OCI-LY1 (cell line): ENCODE measurements at regions not wholly inside any gene's neighbourhood (a gene's known extent, or its start where the extent isn't known, plus 50 kb on each side); places are given as distances from the start of the nearest gene placed in this dataset.

Experiments used
- H2AFZ ChIP-seq: fragments of 200-600 bp; sonication (generic), shearing (Covaris generic); 2 replicates; pipeline ENCODE4 v1.6.0; 2014; ENCODE audit warnings: antibody characterized with exemption, mild to moderate bottlenecking, low read length
- H3F3A ChIP-seq: fragments of 200-600 bp; sonication (generic), shearing (Covaris generic); 2 replicates; pipeline ENCODE4 v1.6.0; 2014; ENCODE audit warnings: mild to moderate bottlenecking, antibody characterized with exemption, low read length, moderate library complexity; ENCODE audit not compliant: insufficient read depth
- H3K27ac ChIP-seq: fragments of 200-600 bp; sonication (generic); 2 replicates; pipeline ENCODE4 v1.5.1; 2014; ENCODE audit warnings: low read length, mixed run types, mild to moderate bottlenecking, low read depth; ENCODE audit not compliant: poor library complexity, severe bottlenecking
- H3K27me3 ChIP-seq: fragments of 200-600 bp; sonication (generic); 2 replicates; pipeline ENCODE4 v1.6.0; 2014; ENCODE audit warnings: antibody characterized with exemption, mild to moderate bottlenecking, low read length, moderate library complexity; ENCODE audit not compliant: insufficient read depth
- H3K36me3 ChIP-seq: fragments of 200-600 bp; sonication (generic); 2 replicates; pipeline ENCODE4 v1.6.1; 2014; ENCODE audit warnings: mild to moderate bottlenecking, antibody characterized with exemption, low read length, moderate library complexity, mixed read lengths; ENCODE audit not compliant: insufficient read depth
- H3K4me1 ChIP-seq: fragments of 200-600 bp; sonication (generic); 2 replicates; pipeline ENCODE4 v1.5.1; 2014; ENCODE audit warnings: mild to moderate bottlenecking, low read length, moderate library complexity; ENCODE audit not compliant: insufficient read depth, severe bottlenecking
- H3K4me2 ChIP-seq: fragments of 200-600 bp; sonication (generic), shearing (Covaris generic); 2 replicates; pipeline ENCODE4 v1.6.1; 2014; ENCODE audit warnings: low read length
- H3K4me3 ChIP-seq: fragments of 200-600 bp; sonication (generic); 2 replicates; pipeline ENCODE4 v1.5.1; 2014; ENCODE audit warnings: low read length, low read depth, mild to moderate bottlenecking, mixed read lengths; ENCODE audit not compliant: poor library complexity, severe bottlenecking
- H3K79me2 ChIP-seq: fragments of 200-600 bp; shearing (Covaris generic); 2 replicates; pipeline ENCODE4 v1.6.1; 2016; ENCODE audit warnings: mixed run types, low read length, mixed read lengths; ENCODE audit not compliant: insufficient read depth
- H3K9ac ChIP-seq: fragments of 200-600 bp; sonication (generic), shearing (Covaris generic); 2 replicates; pipeline ENCODE4 v1.6.1; 2014; ENCODE audit warnings: mild to moderate bottlenecking, low read length, mixed read lengths
- H3K9me2 ChIP-seq: fragments of 200-600 bp; sonication (generic), shearing (Covaris generic); 2 replicates; pipeline ENCODE4 v1.6.1; 2014; ENCODE audit warnings: low read depth, mild to moderate bottlenecking, low read length, mixed read lengths
- H3K9me3 ChIP-seq: fragments of 200-600 bp; shearing (Covaris generic); 2 replicates; pipeline ENCODE4 v1.6.1; 2014; ENCODE audit warnings: low read length, mixed read lengths
- H4K20me1 ChIP-seq: fragments of 200-600 bp; sonication (generic), shearing (Covaris generic); 2 replicates; pipeline ENCODE4 v1.6.0; 2016; ENCODE audit warnings: mild to moderate bottlenecking, low read length; ENCODE audit not compliant: insufficient read depth
- EZH2 ChIP-seq: fragments of 200-600 bp; sonication (generic), shearing (Covaris generic); IDR thresholded peaks from 2 replicates; pipeline ENCODE4 v1.8.0; 2017; ENCODE audit warnings: borderline replicate concordance, mixed run types, mild to moderate bottlenecking, antibody characterized with exemption, low read length, moderate library complexity, mixed read lengths
- TF ChIP-seq, protein P1 (sequence below): fragments of 200-600 bp; sonication (generic), shearing (Covaris generic); IDR thresholded peaks from 2 replicates; pipeline ENCODE4 v1.5.1; 2017; ENCODE audit warnings: mild to moderate bottlenecking, antibody characterized with exemption, low read length, moderate library complexity, mixed read lengths

DNA sequence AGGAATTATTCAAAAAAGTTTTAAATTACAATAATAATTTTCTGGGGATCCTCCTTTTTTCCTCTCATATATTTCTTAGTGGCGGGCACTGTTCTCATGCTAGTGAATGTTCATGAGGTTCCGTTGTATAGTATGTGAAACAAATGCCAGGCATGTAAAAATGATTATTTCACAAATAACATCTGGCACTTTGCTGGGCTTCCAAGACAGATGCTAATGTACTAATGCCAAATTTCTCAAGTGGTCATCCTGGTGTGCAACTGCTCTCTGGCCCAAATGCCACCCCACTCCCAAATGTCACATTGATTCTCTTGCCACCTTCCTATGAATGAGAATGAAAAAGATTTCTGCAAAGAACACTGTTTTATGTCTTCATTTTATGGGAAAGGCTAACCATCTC is 564.0 kb upstream of the GCFC2 start:
- H3K9me3 ChIP-seq = no peaks in the 10 kb centered on the region

GRCh38 chr2:76274160-76274559 is 563.4 kb upstream of the GCFC2 start:
- H3F3A ChIP-seq = no peaks in the 10 kb centered on the region
- H3K79me2 ChIP-seq = no peaks in the 10 kb centered on the region
- no peak overlapping the region for H3K27ac ChIP-seq
- H2AFZ ChIP-seq = no peak overlapping the region
- H3K27me3 ChIP-seq = no peaks in the 10 kb centered on the region
- H4K20me1 ChIP-seq = no peaks in the 10 kb centered on the region
- peaks cover 19% of the 10 kb centered on the region for H3K4me1 ChIP-seq
- no peaks in the 10 kb centered on the region for H3K9me3 ChIP-seq
- H3K36me3 ChIP-seq = no peaks in the 10 kb centered on the region
- no peak overlapping the region for H3K9ac ChIP-seq
- no peak overlapping the region for H3K4me2 ChIP-seq
- no peak overlapping the region for H3K4me3 ChIP-seq
- no peaks in the 10 kb centered on the region for H3K9me2 ChIP-seq
- no peak for TF ChIP-seq EZH2
- TF ChIP-seq, protein P1, sequence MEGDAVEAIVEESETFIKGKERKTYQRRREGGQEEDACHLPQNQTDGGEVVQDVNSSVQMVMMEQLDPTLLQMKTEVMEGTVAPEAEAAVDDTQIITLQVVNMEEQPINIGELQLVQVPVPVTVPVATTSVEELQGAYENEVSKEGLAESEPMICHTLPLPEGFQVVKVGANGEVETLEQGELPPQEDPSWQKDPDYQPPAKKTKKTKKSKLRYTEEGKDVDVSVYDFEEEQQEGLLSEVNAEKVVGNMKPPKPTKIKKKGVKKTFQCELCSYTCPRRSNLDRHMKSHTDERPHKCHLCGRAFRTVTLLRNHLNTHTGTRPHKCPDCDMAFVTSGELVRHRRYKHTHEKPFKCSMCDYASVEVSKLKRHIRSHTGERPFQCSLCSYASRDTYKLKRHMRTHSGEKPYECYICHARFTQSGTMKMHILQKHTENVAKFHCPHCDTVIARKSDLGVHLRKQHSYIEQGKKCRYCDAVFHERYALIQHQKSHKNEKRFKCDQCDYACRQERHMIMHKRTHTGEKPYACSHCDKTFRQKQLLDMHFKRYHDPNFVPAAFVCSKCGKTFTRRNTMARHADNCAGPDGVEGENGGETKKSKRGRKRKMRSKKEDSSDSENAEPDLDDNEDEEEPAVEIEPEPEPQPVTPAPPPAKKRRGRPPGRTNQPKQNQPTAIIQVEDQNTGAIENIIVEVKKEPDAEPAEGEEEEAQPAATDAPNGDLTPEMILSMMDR = no peak

More for the DNA sequence above, 564.0 kb upstream of the GCFC2 start:
- no peaks in the 10 kb centered on the region for H3K27me3 ChIP-seq
- no peaks in the 10 kb centered on the region for H3K36me3 ChIP-seq
- no peak for TF ChIP-seq EZH2
- TF ChIP-seq, protein P1 = no peak
- H2AFZ ChIP-seq = no peak overlapping the region
- H3K9me2 ChIP-seq = no peaks in the 10 kb centered on the region
- H3K79me2 ChIP-seq = no peaks in the 10 kb centered on the region
- H3K27ac ChIP-seq = no peak overlapping the region
- no peak overlapping the region for H3K4me3 ChIP-seq
- no peak overlapping the region for H3K4me2 ChIP-seq
- peaks cover 19% of the 10 kb centered on the region for H3K4me1 ChIP-seq
- H3K9ac ChIP-seq = no peak overlapping the region
- no peaks in the 10 kb centered on the region for H3F3A ChIP-seq
- H4K20me1 ChIP-seq = no peaks in the 10 kb centered on the region

- Histone ChIP-seq H3F3A (no peaks in the 10 kb centered on the region), H3K79me2 (no peaks in the 10 kb centered on the region), H2AFZ (no peak overlapping the region), H3K9me2 (no peaks in the 10 kb centered on the region), H3K9me3 (no peaks in the 10 kb centered on the region), H3K4me3 (no peak overlapping the region), H4K20me1 (no peaks in the 10 kb centered on the region), H3K27me3 (no peaks in the 10 kb centered on the region), H3K9ac (no peak overlapping the region), H3K4me2 (no peak overlapping the region), H3K36me3 (no peaks in the 10 kb centered on the region), H3K27ac (no peak overlapping the region), H3K4me1 (peaks cover 2% of the 10 kb centered on the region)
- TF ChIP-seq EZH2 = no peak
- TF ChIP-seq, protein P1 = no peak
These were observed 559.5 kb upstream of the GCFC2 start for GRCh38 chr2:76270096-76270710.
